Neural cell (in vitro differentiated cells): ENCODE measurements at regions not wholly inside any gene's neighbourhood (a gene's known extent, or its start where the extent isn't known, plus 50 kb on each side); places are given as distances from the start of the nearest gene placed in this dataset.

ENCODE experiments used
- CTCF ChIP-seq: fragments of 450-650 bp; IDR thresholded peaks from 2 replicates; pipeline ENCODE4 v1.5.1; 2014; ENCODE audit warnings: antibody characterized with exemption, mild to moderate bottlenecking, moderate library complexity; ENCODE audit not compliant: poor library complexity, severe bottlenecking
- EP300 ChIP-seq: fragments of 450-650 bp; conservative IDR thresholded peaks from 2 replicates; pipeline ENCODE4 v1.6.1; 2014; ENCODE audit warnings: antibody characterized with exemption, mild to moderate bottlenecking, moderate library complexity; ENCODE audit not compliant: poor library complexity, severe bottlenecking
- EZH2 ChIP-seq: fragments of 200-600, 300-800 bp; shearing (Covaris generic), sonication (generic); IDR thresholded peaks from 2 replicates; pipeline ENCODE4 v1.6.1; 2014; ENCODE audit warnings: antibody characterized with exemption, low read length, borderline replicate concordance, mild to moderate bottlenecking; ENCODE audit not compliant: insufficient read depth, poor library complexity, severe bottlenecking
- POLR2AphosphoS5 ChIP-seq: IDR thresholded peaks from 2 replicates; pipeline ENCODE4 v1.6.1; 2012
- RAD21 ChIP-seq: fragments of 450-650 bp; conservative IDR thresholded peaks from 2 replicates; pipeline ENCODE4 v1.6.1; 2014; ENCODE audit warnings: antibody characterized with exemption, mild to moderate bottlenecking, moderate library complexity
- SMC3 ChIP-seq: fragments of 450-650 bp; conservative IDR thresholded peaks from 2 replicates; pipeline ENCODE4 v1.6.1; 2014; ENCODE audit warnings: antibody characterized with exemption, mild to moderate bottlenecking, moderate library complexity; ENCODE audit not compliant: poor library complexity
- TAF1 ChIP-seq: IDR thresholded peaks from 2 replicates; pipeline ENCODE4 v1.6.1; 2012; ENCODE audit warnings: low read depth

DNA sequence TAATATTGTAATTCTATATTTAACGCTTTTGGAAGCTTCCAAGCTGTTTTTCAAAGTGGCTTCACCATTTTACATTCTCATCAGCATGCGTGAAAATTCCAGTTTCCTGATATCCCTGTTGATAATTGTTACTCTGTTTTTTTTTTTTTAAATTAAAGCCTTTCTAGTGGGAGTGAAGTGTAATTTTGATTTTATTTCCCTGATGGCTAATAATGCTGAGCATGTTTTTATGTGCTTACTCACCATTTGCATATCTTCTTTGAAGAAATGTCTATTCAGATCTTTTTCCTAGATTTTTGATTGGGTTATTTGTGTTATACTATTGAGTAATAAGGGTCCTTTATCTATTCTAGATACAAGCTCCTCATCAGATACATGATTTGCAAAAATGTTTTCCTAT lies 382.8 kb upstream of the HS6ST1 start:
- TF ChIP-seq CTCF (no peak), EP300 (no peak), SMC3 (no peak), POLR2AphosphoS5 (no peak), RAD21 (no peak), TAF1 (no peak), EZH2 (no peak)
